ENCODE measurements at regions not wholly inside any gene's neighbourhood (a gene's known extent, or its start where the extent isn't known, plus 50 kb on each side); places are given as distances from the start of the nearest gene placed in this dataset.

GRCh38 chr20:39631557-39631956 is 669.4 kb downstream of the DHX35 start:
- TF ChIP-seq CTCF (IDR thresholded peaks at IDR 0.05): no peak
- Histone ChIP-seq H3K36me3 (replicated peaks in 1 of 2; ENCODE audit: control insufficient read depth in 1 of 2, insufficient read depth in 2 of 2, low read length in 2 of 2) (no peaks in the 10 kb centered on the region), H4K20me1 (ENCODE audit: insufficient read depth, low read length) (no peaks in the 10 kb centered on the region), H3K27me3 (ENCODE audit: control insufficient read depth in 2 of 2, insufficient read depth in 2 of 2, low read length in 2 of 2) (no peaks in the 10 kb centered on the region), H3K9me3 (replicated peaks in 1 of 2; ENCODE audit: control insufficient read depth in 1 of 2, insufficient read depth in 1 of 2, low read length in 2 of 2) (no peaks in the 10 kb centered on the region), H3K4me3 (replicated peaks in 1 of 3; ENCODE audit: low read depth in 2 of 3, low read length in 3 of 3) (no peak overlapping the region), H2AFZ (ENCODE audit: insufficient read depth, low read depth, low read length, poor library complexity, severe bottlenecking) (no peak overlapping the region), H3K79me2 (ENCODE audit: insufficient read depth, low read length) (no peaks in the 10 kb centered on the region), H3K4me2 (replicated peaks; ENCODE audit: extremely low read depth, low read length, poor library complexity, severe bottlenecking) (no peak overlapping the region), H3K27ac (ENCODE audit: low read depth in 1 of 2, low read length in 2 of 2) (no peak overlapping the region), H3K4me1 (ENCODE audit: control insufficient read depth in 1 of 2, insufficient read depth in 2 of 2, low read length in 2 of 2) (no peaks in the 10 kb centered on the region), H3K9ac (ENCODE audit: insufficient read depth, low read length, poor library complexity, severe bottlenecking) (no peak overlapping the region)
- H3K27me3 Mint-ChIP-seq (ENCODE audit: low read depth in 3 of 3): peaks cover 0 to 4% (median 1%) of the 10 kb centered on the region in 3 donors
- H3K4me3 Mint-ChIP-seq: no peak overlapping the region
- DNase-seq: no peak
- no peaks in the 10 kb centered on the region for H3K36me3 Mint-ChIP-seq
- no peaks in the 10 kb centered on the region for H3K4me1 Mint-ChIP-seq
- intact Hi-C loops (cut with micrococcal nuclease): no loop called here
- peaks cover 0 to 6% (median 2%) of the 10 kb centered on the region in 7 donors for H3K9me3 Mint-ChIP-seq
- H3K27ac Mint-ChIP-seq: peak overlapping the region in 1 of 7 donors; percentile 46

- Histone ChIP-seq H2AFZ (ENCODE audit: insufficient read depth, low read depth, low read length, poor library complexity, severe bottlenecking) (no peak overlapping the region), H3K36me3 (replicated peaks in 1 of 2; ENCODE audit: control insufficient read depth in 1 of 2, insufficient read depth in 2 of 2, low read length in 2 of 2) (no peaks in the 10 kb centered on the region), H4K20me1 (ENCODE audit: insufficient read depth, low read length) (no peaks in the 10 kb centered on the region), H3K4me3 (replicated peaks in 1 of 3; ENCODE audit: low read depth in 2 of 3, low read length in 3 of 3) (no peak overlapping the region), H3K79me2 (ENCODE audit: insufficient read depth, low read length) (no peaks in the 10 kb centered on the region), H3K4me2 (replicated peaks; ENCODE audit: extremely low read depth, low read length, poor library complexity, severe bottlenecking) (no peak overlapping the region), H3K4me1 (ENCODE audit: control insufficient read depth in 1 of 2, insufficient read depth in 2 of 2, low read length in 2 of 2) (no peaks in the 10 kb centered on the region), H3K27ac (ENCODE audit: low read depth in 1 of 2, low read length in 2 of 2) (no peak overlapping the region), H3K27me3 (ENCODE audit: control insufficient read depth in 2 of 2, insufficient read depth in 2 of 2, low read length in 2 of 2) (no peaks in the 10 kb centered on the region), H3K9me3 (replicated peaks in 1 of 2; ENCODE audit: control insufficient read depth in 1 of 2, insufficient read depth in 1 of 2, low read length in 2 of 2) (no peaks in the 10 kb centered on the region), H3K9ac (ENCODE audit: insufficient read depth, low read length, poor library complexity, severe bottlenecking) (no peak overlapping the region)
- Mint-ChIP-seq H3K27me3 (ENCODE audit: low read depth in 3 of 3) (peaks cover 0 to 4% (median 1%) of the 10 kb centered on the region in 3 donors), H3K27ac (no peak overlapping the region), H3K36me3 (no peaks in the 10 kb centered on the region), H3K4me3 (no peak overlapping the region), H3K4me1 (no peaks in the 10 kb centered on the region), H3K9me3 (peaks cover 0 to 5% (median 0%) of the 10 kb centered on the region in 7 donors)
- intact Hi-C loops (cut with micrococcal nuclease): no loop called here
- TF ChIP-seq CTCF (IDR thresholded peaks at IDR 0.05): no peak
- WGBS (ENCODE audit: insufficient coverage): no CpG with 5 or more reads among the region's 4 CpGs
- no peak for DNase-seq
Measured at GRCh38 chr20:39630215-39630908, 668.2 kb downstream of the DHX35 start.
